Neural cell (in vitro differentiated cells): ENCODE measurements at regions not wholly inside any gene's neighbourhood (a gene's known extent, or its start where the extent isn't known, plus 50 kb on each side); places are given as distances from the start of the nearest gene placed in this dataset.

Experiments used
- H2AFZ ChIP-seq: fragments of 200-600, 300-800 bp; sonication (generic), shearing (Covaris generic); 2 replicates; pipeline ENCODE4 v1.6.0; 2014; ENCODE audit warnings: low read depth, mild to moderate bottlenecking, antibody characterized with exemption, low read length, moderate library complexity
- H3F3A ChIP-seq: fragments of 200-600 bp; shearing (Covaris generic); 2 replicates; pipeline ENCODE4 v1.6.1; 2016; ENCODE audit warnings: mild to moderate bottlenecking, moderate library complexity, mixed read lengths, antibody characterized with exemption, low read length; ENCODE audit not compliant: insufficient read depth, poor library complexity, severe bottlenecking
- H3K27ac ChIP-seq: fragments of 200-600, 300-800 bp; sonication (generic), shearing (Covaris generic); 2 replicates; pipeline ENCODE4 v1.5.1; 2014; ENCODE audit warnings: mild to moderate bottlenecking, low read length, moderate library complexity
- H3K27me3 ChIP-seq: fragments of 300-800, 200-600 bp; sonication (generic), shearing (Covaris generic); 2 replicates; pipeline ENCODE4 v1.6.0; 2014; ENCODE audit warnings: mild to moderate bottlenecking, low read depth, low read length, moderate library complexity; ENCODE audit not compliant: insufficient read depth
- H3K36me3 ChIP-seq: fragments of 300-800, 200-600 bp; sonication (generic), shearing (Covaris generic); 2 replicates; pipeline ENCODE4 v1.5.1; 2014; ENCODE audit warnings: mild to moderate bottlenecking, antibody characterized with exemption, low read length, moderate library complexity; ENCODE audit not compliant: insufficient read depth
- H3K4me2 ChIP-seq: fragments of 300-800, 200-600 bp; sonication (generic), shearing (Covaris generic); 2 replicates; pipeline ENCODE4 v1.6.0; 2014; ENCODE audit warnings: mild to moderate bottlenecking, low read length
- H3K4me3 ChIP-seq: fragments of 300-800, 200-600 bp; sonication (generic), shearing (Covaris generic); 2 replicates; pipeline ENCODE4 v1.5.1; 2014; ENCODE audit warnings: mild to moderate bottlenecking, low read length, moderate library complexity
- H3K79me2 ChIP-seq: fragments of 200-600 bp; shearing (Covaris generic); replicated peaks from 2 replicates; pipeline ENCODE4 v1.6.0; 2014; ENCODE audit warnings: mild to moderate bottlenecking, low read length, moderate library complexity; ENCODE audit not compliant: insufficient read depth
- H3K9ac ChIP-seq: fragments of 300-800, 200-600 bp; sonication (generic), shearing (Covaris generic); 2 replicates; pipeline ENCODE4 v1.6.1; 2016; ENCODE audit warnings: mild to moderate bottlenecking, low read length, mixed read lengths
- H3K9me2 ChIP-seq: fragments of 200-600 bp; shearing (Covaris generic); 2 replicates; pipeline ENCODE4 v1.6.1; 2016; ENCODE audit warnings: mild to moderate bottlenecking, low read length, mixed read lengths; ENCODE audit not compliant: insufficient read depth
- H3K9me3 ChIP-seq: fragments of 200-600, 300-800 bp; sonication (generic), shearing (Covaris generic); 2 replicates; pipeline ENCODE4 v1.6.1; 2016; ENCODE audit warnings: mild to moderate bottlenecking, mixed run types, low read length, moderate library complexity, mixed read lengths
- H4K20me1 ChIP-seq: fragments of 200-600 bp; shearing (Covaris generic); 2 replicates; pipeline ENCODE4 v1.6.1; 2016; ENCODE audit warnings: mild to moderate bottlenecking, mixed run types; ENCODE audit not compliant: insufficient read depth
- EP300 ChIP-seq: fragments of 450-650 bp; conservative IDR thresholded peaks from 2 replicates; pipeline ENCODE4 v1.6.1; 2014; ENCODE audit warnings: antibody characterized with exemption, mild to moderate bottlenecking, moderate library complexity; ENCODE audit not compliant: poor library complexity, severe bottlenecking
- EZH2 ChIP-seq: fragments of 200-600, 300-800 bp; shearing (Covaris generic), sonication (generic); IDR thresholded peaks from 2 replicates; pipeline ENCODE4 v1.6.1; 2014; ENCODE audit warnings: antibody characterized with exemption, low read length, borderline replicate concordance, mild to moderate bottlenecking; ENCODE audit not compliant: insufficient read depth, poor library complexity, severe bottlenecking
- MXI1 ChIP-seq: fragments of 450-650 bp; conservative IDR thresholded peaks from 2 replicates; pipeline ENCODE4 v1.6.1; 2014; ENCODE audit warnings: antibody characterized with exemption, mild to moderate bottlenecking; ENCODE audit not compliant: poor library complexity, severe bottlenecking
- POLR2AphosphoS5 ChIP-seq: IDR thresholded peaks from 2 replicates; pipeline ENCODE4 v1.6.1; 2012
- RAD21 ChIP-seq: fragments of 450-650 bp; conservative IDR thresholded peaks from 2 replicates; pipeline ENCODE4 v1.6.1; 2014; ENCODE audit warnings: antibody characterized with exemption, mild to moderate bottlenecking, moderate library complexity
- SMC3 ChIP-seq: fragments of 450-650 bp; conservative IDR thresholded peaks from 2 replicates; pipeline ENCODE4 v1.6.1; 2014; ENCODE audit warnings: antibody characterized with exemption, mild to moderate bottlenecking, moderate library complexity; ENCODE audit not compliant: poor library complexity
- TAF1 ChIP-seq: IDR thresholded peaks from 2 replicates; pipeline ENCODE4 v1.6.1; 2012; ENCODE audit warnings: low read depth
- TF ChIP-seq, protein P1 (sequence below): IDR thresholded peaks from 2 replicates; pipeline ENCODE4 v1.6.1; 2012; ENCODE audit warnings: borderline replicate concordance
- TF ChIP-seq, protein P2 (sequence below): fragments of 450-650 bp; IDR thresholded peaks from 2 replicates; pipeline ENCODE4 v1.5.1; 2014; ENCODE audit warnings: antibody characterized with exemption, mild to moderate bottlenecking, moderate library complexity; ENCODE audit not compliant: poor library complexity, severe bottlenecking

- H3K9me3 ChIP-seq, result no peaks in the 10 kb centered on the region
- H4K20me1 ChIP-seq, result no peaks in the 10 kb centered on the region
- H3K27ac ChIP-seq, result no peak overlapping the region
- no peaks in the 10 kb centered on the region for H3K36me3 ChIP-seq
- H3K79me2 ChIP-seq, result no peaks in the 10 kb centered on the region
- no peaks in the 10 kb centered on the region for H3F3A ChIP-seq
- no peaks in the 10 kb centered on the region for H3K27me3 ChIP-seq
- H3K9me2 ChIP-seq, result no peaks in the 10 kb centered on the region
- H2AFZ ChIP-seq, result no peak overlapping the region
- H3K4me3 ChIP-seq, result no peak overlapping the region
- TF ChIP-seq EZH2, result no peak
- TF ChIP-seq TAF1, result no peak
- no peak for TF ChIP-seq POLR2AphosphoS5
- TF ChIP-seq, protein P1, sequence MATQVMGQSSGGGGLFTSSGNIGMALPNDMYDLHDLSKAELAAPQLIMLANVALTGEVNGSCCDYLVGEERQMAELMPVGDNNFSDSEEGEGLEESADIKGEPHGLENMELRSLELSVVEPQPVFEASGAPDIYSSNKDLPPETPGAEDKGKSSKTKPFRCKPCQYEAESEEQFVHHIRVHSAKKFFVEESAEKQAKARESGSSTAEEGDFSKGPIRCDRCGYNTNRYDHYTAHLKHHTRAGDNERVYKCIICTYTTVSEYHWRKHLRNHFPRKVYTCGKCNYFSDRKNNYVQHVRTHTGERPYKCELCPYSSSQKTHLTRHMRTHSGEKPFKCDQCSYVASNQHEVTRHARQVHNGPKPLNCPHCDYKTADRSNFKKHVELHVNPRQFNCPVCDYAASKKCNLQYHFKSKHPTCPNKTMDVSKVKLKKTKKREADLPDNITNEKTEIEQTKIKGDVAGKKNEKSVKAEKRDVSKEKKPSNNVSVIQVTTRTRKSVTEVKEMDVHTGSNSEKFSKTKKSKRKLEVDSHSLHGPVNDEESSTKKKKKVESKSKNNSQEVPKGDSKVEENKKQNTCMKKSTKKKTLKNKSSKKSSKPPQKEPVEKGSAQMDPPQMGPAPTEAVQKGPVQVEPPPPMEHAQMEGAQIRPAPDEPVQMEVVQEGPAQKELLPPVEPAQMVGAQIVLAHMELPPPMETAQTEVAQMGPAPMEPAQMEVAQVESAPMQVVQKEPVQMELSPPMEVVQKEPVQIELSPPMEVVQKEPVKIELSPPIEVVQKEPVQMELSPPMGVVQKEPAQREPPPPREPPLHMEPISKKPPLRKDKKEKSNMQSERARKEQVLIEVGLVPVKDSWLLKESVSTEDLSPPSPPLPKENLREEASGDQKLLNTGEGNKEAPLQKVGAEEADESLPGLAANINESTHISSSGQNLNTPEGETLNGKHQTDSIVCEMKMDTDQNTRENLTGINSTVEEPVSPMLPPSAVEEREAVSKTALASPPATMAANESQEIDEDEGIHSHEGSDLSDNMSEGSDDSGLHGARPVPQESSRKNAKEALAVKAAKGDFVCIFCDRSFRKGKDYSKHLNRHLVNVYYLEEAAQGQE, result no peak
- TF ChIP-seq EP300, result no peak
- no peak overlapping the region for H3K9ac ChIP-seq
- no peak overlapping the region for H3K4me2 ChIP-seq
These were observed 132.2 kb upstream of the RREB1 start for GRCh38 chr6:6975459-6976111.

DNA sequence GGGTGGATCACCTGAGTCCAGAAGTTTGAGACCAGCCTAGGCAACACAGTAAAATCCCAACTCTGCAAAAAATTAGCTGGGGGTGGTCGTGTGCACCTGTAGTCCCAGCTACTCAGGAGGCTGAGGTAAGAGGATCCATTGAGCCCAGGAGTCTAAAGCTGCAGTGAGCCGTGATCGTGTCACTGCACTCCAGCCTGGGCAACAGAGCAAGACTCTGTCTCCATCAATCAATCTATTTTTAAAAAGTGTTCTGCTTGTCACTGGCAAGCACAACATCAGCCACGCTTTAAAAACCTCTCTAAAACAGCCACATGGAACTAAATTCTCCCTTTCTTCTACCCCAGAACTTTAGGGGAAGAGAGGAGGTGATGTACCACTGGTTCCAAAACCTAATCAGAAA lies 131.6 kb upstream of the RREB1 start:
- no peak for TF ChIP-seq EP300
- no peak for TF ChIP-seq SMC3
- no peak for TF ChIP-seq POLR2AphosphoS5
- TF ChIP-seq EZH2, result no peak
- TF ChIP-seq, protein P2, sequence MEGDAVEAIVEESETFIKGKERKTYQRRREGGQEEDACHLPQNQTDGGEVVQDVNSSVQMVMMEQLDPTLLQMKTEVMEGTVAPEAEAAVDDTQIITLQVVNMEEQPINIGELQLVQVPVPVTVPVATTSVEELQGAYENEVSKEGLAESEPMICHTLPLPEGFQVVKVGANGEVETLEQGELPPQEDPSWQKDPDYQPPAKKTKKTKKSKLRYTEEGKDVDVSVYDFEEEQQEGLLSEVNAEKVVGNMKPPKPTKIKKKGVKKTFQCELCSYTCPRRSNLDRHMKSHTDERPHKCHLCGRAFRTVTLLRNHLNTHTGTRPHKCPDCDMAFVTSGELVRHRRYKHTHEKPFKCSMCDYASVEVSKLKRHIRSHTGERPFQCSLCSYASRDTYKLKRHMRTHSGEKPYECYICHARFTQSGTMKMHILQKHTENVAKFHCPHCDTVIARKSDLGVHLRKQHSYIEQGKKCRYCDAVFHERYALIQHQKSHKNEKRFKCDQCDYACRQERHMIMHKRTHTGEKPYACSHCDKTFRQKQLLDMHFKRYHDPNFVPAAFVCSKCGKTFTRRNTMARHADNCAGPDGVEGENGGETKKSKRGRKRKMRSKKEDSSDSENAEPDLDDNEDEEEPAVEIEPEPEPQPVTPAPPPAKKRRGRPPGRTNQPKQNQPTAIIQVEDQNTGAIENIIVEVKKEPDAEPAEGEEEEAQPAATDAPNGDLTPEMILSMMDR, result no peak
- no peak for TF ChIP-seq RAD21
- no peak for TF ChIP-seq MXI1
- TF ChIP-seq, protein P1, result no peak
- TF ChIP-seq TAF1, result no peak
- H3K27ac ChIP-seq, result no peak overlapping the region

More for the DNA sequence above, 131.6 kb upstream of the RREB1 start:
- no peak overlapping the region for H3K4me2 ChIP-seq
- H2AFZ ChIP-seq, result no peak overlapping the region
- no peaks in the 10 kb centered on the region for H3K27me3 ChIP-seq
- H3K36me3 ChIP-seq, result no peaks in the 10 kb centered on the region
- no peaks in the 10 kb centered on the region for H3K9me2 ChIP-seq
- no peaks in the 10 kb centered on the region for H4K20me1 ChIP-seq
- no peak overlapping the region for H3K4me3 ChIP-seq
- H3K9me3 ChIP-seq, result no peaks in the 10 kb centered on the region
- no peaks in the 10 kb centered on the region for H3F3A ChIP-seq
- no peak overlapping the region for H3K9ac ChIP-seq
- H3K79me2 ChIP-seq, result no peaks in the 10 kb centered on the region
